ENCODE measurements at regions not wholly inside any gene's neighbourhood (a gene's known extent, or its start where the extent isn't known, plus 50 kb on each side); places are given as distances from the start of the nearest gene placed in this dataset.
"Not testable (repeated sequence)": the region's sequence is repeated elsewhere in the genome, so short reads cannot be mapped to it uniquely, and the experiment has no call there.

- intact Hi-C loops (cut with DNase I), result no loop called here
- WGBS, 3 donors, result 83% methylated on average over 4 of the region's 4 CpGs
- no peak overlapping the region for H3K27ac ChIP-seq
- no peaks in the 10 kb centered on the region for H3K36me3 ChIP-seq
- TF ChIP-seq POLR2A (IDR thresholded peaks at IDR 0.05) (no peak), EP300 (IDR thresholded peaks at IDR 0.05) (no peak)
- TF ChIP-seq, protein P1, sequence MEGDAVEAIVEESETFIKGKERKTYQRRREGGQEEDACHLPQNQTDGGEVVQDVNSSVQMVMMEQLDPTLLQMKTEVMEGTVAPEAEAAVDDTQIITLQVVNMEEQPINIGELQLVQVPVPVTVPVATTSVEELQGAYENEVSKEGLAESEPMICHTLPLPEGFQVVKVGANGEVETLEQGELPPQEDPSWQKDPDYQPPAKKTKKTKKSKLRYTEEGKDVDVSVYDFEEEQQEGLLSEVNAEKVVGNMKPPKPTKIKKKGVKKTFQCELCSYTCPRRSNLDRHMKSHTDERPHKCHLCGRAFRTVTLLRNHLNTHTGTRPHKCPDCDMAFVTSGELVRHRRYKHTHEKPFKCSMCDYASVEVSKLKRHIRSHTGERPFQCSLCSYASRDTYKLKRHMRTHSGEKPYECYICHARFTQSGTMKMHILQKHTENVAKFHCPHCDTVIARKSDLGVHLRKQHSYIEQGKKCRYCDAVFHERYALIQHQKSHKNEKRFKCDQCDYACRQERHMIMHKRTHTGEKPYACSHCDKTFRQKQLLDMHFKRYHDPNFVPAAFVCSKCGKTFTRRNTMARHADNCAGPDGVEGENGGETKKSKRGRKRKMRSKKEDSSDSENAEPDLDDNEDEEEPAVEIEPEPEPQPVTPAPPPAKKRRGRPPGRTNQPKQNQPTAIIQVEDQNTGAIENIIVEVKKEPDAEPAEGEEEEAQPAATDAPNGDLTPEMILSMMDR (IDR thresholded peaks at IDR 0.05), result no peak
- DNase-seq, result no peak
- no peaks in the 10 kb centered on the region for H3K27me3 ChIP-seq
- no peaks in the 10 kb centered on the region for H3K9me3 ChIP-seq
- H3K4me3 ChIP-seq, result no peak overlapping the region
- no peaks in the 10 kb centered on the region for H3K4me1 ChIP-seq (ENCODE audit: insufficient read depth)
These were observed 406.5 kb upstream of the CHORDC1 start for GRCh38 chr11:90629229-90629806.

- no peaks in the 10 kb centered on the region for H3K4me1 ChIP-seq (ENCODE audit: insufficient read depth)
- DNase-seq, result no peak
- H3K4me3 ChIP-seq, result no peak overlapping the region
- no peaks in the 10 kb centered on the region for H3K27me3 ChIP-seq
- H3K36me3 ChIP-seq, result no peaks in the 10 kb centered on the region
- TF ChIP-seq POLR2A (IDR thresholded peaks at IDR 0.05) (no peak), EP300 (IDR thresholded peaks at IDR 0.05) (no peak)
- TF ChIP-seq, protein P1 (IDR thresholded peaks at IDR 0.05), result no peak
- H3K27ac ChIP-seq, result no peak overlapping the region
- H3K9me3 ChIP-seq, result no peaks in the 10 kb centered on the region
- WGBS, 3 donors, result 58 to 69% (median 68%) methylated on average over 2 of the region's 2 CpGs
- intact Hi-C loops (cut with DNase I), result no loop called here
These were observed 391.5 kb upstream of the CHORDC1 start for GRCh38 chr11:90614318-90614717.

DNA sequence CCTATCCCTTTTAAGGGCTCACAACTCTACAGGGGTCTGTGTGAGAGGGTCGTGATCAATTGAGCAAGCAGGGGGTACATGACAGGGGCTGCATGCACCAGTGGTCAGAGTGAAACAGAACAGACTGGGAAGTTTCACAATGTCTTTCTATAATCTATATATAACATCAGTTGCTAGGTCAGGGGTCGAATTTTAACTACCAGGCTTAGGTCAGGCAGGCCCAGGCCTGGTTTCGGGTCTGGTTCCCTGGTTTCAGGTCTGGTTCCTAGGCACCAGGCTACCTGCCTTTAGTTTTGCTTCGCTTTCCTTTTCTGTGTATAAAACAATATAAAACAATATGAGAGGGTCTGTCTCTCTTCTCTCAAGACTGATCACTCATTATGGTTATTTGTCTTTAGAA is 390.2 kb upstream of the CHORDC1 start:
- H3K36me3 ChIP-seq; H3K4me1 ChIP-seq (ENCODE audit: insufficient read depth); H3K4me3 ChIP-seq; intact Hi-C loops (cut with DNase I); DNase-seq; H3K9me3 ChIP-seq; H3K27ac ChIP-seq; H3K27me3 ChIP-seq: not testable (repeated sequence)
- WGBS, 3 donors, result 76 to 82% (median 82%) methylated on average over 4 of the region's 4 CpGs

GRCh38 chr11:90606721-90607120 is 383.9 kb upstream of the CHORDC1 start:
- Histone ChIP-seq H3K36me3 (no peaks in the 10 kb centered on the region), H3K4me1 (ENCODE audit: insufficient read depth) (no peaks in the 10 kb centered on the region), H3K4me3 (no peak overlapping the region), H3K27ac (no peak overlapping the region), H3K9me3 (no peaks in the 10 kb centered on the region), H3K27me3 (no peaks in the 10 kb centered on the region)
- WGBS, 3 donors, result 82 to 88% (median 84%) methylated on average over 1 of the region's 1 CpG
- intact Hi-C loops (cut with DNase I), result no loop called here
- no peak for DNase-seq
- TF ChIP-seq, protein P1 (IDR thresholded peaks at IDR 0.05), result no peak
- no peak for TF ChIP-seq POLR2A (IDR thresholded peaks at IDR 0.05)
- no peak for TF ChIP-seq EP300 (IDR thresholded peaks at IDR 0.05)

DNA sequence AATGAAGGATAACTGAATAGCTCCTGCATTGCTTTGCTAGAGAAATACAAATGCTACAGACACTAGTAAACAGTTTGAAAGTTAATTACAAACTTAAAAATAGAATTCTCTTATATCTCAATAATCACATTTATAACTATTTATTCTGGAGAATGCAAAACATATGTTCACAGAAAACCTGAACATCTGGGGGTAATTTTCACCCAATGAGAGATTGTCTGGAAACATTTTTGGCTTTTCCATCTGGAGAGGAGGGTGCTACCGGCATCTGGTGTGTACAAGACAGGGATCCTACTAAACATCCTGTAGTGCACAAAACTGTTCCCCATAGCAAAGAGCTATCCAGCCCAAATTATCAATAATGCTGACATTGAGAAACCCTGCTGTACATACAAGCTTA is 378.4 kb upstream of the CHORDC1 start:
- H3K4me3 ChIP-seq, result no peak overlapping the region
- intact Hi-C loops (cut with DNase I), result no loop called here
- whole genome bisulfite sequencing, 3 donors, result 79 to 93% (median 79%) methylated on average over 1 of the region's 1 CpG
- no peaks in the 10 kb centered on the region for H3K27me3 ChIP-seq
- H3K9me3 ChIP-seq, result no peaks in the 10 kb centered on the region
- no peak overlapping the region for H3K27ac ChIP-seq
- no peaks in the 10 kb centered on the region for H3K4me1 ChIP-seq (ENCODE audit: insufficient read depth)
- H3K36me3 ChIP-seq, result no peaks in the 10 kb centered on the region
- TF ChIP-seq POLR2A (IDR thresholded peaks at IDR 0.05) (no peak), EP300 (IDR thresholded peaks at IDR 0.05) (no peak)
- TF ChIP-seq, protein P1 (IDR thresholded peaks at IDR 0.05), result no peak
- no peak for DNase-seq

All from ovary (tissue), 7 donors.